Activated CD4-positive, alpha-beta T cell treated with anti-CD3 and anti-CD28 coated beads for 4 hours (primary cell): ENCODE measurements at regions not wholly inside any gene's neighbourhood (a gene's known extent, or its start where the extent isn't known, plus 50 kb on each side); places are given as distances from the start of the nearest gene placed in this dataset.
A peak's percentile ranks its signal among the peaks of the same experiment; 100 is the strongest.

Experiments
- DNase-seq, 2 donors: peaks; one replicate each; pipeline ENCODE4 v3.0.0-alpha.2; 2020

DNA sequence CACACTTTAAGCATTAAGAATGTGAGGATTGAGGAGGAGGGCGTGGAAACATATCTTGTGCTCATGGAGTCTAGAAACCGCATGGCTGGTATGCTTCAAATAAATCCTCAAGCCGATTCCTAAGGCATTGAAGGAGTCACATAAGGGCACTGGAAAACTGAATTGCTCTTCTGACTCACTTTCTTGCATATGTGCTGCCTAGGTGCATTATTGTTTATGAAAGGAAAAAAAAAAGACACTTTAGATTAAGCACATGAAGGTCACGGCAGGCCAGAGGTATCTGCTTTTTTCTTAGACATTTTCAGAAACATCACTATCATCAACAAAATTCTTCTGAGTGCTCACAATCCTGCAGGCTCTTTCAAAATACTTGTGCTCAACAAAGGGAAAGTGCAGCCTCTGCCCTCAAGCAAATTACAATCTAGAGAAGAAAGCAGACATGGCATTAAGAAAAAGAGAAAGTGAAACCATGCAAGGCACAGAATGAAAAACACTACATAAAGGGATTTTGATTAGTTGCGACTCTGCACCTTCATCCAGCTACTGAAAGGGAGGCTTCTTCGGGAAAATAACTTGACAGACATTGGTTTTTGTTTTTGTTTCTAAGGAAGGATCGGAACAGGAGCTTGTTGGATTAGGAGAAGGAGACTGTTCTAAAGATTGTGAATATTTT lies 2117.6 kb downstream of the MAT2B start:
- no peak for DNase-seq

DNA sequence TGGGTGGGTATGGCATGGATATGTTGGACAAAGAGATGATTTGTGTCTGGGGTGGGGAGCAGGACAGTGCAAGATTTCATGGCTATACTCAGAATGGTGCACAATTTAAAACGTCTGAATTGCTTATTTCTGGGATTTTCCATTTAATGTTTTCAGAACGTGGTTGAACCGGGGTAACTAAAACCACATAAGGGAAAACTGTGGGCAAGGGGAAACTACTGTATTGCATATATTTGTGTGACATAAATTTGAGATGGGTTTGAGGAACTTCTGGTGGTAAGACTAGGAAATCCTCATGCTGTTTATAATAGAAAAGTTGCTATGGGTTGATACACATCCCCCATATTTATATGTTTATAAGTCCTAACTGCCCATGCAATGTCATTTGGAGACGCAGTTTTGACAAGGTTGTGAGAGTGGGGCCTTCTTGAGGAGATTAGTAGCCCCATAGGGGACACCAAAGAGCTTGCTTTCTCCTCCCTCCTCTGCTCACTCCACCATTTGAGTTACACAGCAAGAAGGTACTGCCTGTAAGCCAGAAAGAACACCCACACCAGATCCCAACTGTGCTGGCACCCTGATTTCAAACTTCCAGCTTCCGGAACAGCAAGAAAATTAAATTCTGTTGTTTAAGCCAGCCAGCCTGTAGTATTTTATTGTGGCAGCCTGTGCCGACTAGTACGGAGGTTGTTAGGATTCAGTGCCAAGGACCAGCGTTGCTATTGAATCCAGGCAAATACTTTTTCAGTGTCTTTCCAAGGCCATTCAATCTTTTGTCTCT lies 2118.9 kb downstream of the MAT2B start:
- no peak for DNase-seq

DNA sequence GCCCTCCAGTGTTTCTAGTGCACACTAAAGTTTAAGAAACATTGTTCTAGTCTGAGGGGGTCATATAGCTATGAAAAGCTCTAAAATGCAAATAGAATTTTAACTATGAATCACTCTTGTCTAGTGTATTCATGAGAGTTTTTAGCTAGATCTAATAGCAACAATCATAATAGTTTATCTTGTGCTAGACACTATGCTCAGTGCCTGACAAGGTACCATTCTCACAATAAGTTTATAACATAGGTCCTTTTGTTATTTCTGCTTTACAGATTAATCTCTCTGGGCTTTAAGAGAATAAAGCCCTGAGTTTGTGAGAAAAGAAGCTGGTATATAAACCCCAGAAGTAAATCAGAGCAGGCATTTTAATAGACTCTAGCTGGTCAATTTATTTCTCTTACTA lies 2120.7 kb downstream of the MAT2B start:
- no peak for DNase-seq

DNA sequence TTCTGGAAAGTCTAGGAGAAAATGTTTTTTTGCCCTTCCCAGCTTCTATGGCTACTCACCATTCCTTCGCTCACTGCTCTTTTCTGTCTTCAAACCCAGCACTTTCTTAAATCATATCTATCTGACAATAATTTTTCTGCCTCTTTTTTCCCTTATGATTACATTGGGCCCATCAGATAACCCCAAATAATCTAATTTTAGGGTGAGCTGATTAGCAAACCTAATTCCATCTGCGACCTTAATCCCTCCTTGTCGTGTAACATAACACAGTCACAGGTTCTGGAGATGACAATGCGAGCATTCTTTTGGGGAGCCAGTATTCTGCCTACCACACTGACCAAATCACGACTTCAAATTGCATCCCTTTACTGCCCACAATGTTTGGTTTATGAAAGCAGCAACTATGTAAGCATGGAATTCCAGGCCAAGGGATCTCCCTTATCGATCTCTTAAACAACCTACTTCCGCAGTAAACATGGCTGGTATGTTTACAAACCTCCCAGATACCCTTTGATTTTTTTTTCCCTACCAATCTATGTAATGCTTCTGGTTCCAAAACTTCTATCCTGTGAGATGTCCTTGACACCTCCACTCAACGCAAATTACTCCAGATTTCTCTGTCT lies 2122.2 kb downstream of the MAT2B start:
- DNase-seq: no peak

DNA sequence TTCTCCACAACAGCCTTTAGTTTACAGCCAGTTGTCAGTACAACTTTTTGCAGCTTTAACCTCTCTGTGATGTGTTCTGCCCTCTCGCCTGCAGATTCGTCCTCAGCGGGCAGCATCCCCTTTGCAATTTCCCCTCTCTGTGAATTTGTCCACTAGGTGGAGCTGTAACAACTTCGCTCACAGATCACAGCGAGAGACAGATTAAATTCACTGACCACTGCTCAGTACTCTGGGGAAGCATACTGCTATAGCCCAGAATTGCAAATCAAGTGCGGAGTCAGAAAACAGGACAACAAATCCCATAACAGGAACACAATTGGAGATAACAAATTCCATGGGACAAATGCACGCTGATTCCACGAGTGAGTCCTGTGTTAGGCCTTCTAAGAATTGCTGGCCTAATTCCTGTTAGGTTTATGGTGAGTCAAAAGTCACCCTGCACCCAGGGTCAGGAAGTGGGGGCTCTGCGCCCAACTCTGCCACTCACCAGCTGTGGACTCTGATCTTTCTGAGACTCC lies 2124.9 kb downstream of the MAT2B start:
- DNase-seq: peak in 1 of 2 donors; percentile 0

DNA sequence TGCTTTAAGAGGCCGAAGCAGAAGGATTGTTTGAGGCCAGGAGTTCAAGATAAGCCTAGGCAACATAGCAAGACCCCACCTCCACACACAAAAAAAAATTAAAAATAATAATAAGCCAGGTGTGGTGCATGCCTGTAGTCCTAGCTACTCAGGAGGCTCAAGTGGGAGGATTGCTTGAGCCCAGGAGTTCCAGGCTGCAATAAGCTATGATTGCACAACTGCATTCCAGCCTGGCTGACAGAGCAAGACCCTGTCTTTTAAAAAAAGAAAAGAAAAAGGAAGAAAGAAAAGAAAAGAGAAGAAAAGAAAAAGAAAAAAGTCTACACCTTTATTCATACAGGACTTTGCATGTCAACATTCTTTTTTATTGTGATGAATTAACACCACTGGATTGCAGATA lies 2125.8 kb downstream of the MAT2B start:
- no peak for DNase-seq

DNA sequence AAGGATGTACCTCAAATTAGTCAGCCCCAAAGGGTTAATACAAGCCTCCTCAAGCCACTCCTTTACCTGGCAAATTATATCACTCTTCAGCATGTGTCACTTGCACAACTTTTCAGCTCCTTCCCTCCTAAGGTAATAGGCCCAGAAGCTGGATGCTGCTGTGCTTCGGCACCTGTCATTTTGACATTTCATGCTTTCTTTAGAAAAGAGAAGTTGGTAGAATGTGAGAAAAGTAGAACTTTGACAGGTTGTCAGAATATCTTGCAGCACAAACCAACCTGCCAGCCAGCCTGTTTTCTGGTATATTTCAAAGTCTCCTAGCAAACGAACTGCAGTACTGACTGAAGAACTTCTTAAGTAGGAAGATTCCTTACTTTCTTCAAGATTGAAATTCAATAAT lies 2136.9 kb downstream of the MAT2B start:
- no peak for DNase-seq

DNA sequence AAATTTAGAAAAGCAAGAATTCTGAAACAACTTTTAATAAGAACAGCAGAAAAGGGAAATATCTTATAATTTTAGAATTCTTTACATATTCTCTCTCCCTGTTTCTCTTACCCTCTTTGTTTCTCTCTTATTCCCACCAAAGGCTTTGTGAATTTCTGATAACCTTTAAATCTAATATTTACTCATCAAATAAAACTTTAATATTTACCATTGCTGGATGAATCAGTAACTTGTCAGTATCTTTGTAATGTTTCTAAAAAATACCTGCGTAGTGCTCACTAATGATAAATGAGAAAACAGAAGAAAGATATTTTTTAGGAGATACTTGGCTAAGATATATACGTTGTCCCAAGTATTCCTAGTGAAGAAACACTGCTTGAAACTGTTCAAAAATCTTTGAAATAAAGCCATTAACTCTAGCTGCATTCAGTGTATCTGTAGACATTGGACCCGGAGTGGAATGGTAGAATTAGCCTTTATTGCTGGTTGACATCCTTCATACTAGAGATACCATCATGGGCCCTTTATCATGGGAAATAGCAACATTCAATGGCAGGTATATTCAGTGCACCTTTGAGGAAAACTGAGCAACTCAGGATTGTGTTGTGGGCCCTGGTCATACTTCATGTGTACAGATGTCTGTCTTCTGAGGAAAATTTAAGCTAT lies 2160.4 kb downstream of the MAT2B start:
- DNase-seq: no peak

DNA sequence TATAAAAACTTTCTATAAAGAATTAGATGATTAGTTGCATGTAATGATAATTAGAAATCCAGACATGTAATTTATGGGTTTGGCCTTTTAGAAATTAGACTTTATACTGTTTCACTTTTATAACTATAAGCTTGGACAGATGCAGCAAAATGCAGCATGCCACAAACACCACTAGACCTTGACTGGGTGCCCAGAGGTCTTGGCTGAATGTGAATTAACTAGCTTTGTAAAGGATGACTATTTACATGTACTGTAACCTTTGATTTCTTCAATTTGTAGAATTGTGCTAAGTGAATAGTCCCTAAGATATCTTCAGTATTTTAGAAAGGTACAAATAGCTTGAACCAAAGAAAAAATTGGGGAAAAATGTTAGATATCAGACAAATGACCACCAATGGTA lies 2168.1 kb downstream of the MAT2B start:
- no peak for DNase-seq

DNA sequence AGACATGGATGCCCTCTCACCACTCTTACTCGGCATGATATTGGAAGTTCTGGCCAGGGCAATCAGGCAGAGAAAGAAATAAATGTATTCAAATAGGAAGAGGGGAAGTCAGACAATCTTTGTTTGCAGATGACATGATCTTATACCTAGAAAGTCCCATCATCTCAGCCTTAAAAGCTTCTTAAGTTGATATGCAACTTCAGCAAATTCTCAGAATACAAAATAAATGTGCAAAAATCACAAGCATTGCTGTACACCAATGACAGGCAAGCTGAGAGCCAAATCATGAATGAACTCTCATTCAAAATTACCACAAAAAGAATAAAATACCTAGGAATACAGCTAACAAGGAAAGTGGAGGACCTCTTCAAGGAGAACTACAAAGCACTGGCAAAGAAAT lies 2190.4 kb downstream of the MAT2B start:
- DNase-seq: no peak

DNA sequence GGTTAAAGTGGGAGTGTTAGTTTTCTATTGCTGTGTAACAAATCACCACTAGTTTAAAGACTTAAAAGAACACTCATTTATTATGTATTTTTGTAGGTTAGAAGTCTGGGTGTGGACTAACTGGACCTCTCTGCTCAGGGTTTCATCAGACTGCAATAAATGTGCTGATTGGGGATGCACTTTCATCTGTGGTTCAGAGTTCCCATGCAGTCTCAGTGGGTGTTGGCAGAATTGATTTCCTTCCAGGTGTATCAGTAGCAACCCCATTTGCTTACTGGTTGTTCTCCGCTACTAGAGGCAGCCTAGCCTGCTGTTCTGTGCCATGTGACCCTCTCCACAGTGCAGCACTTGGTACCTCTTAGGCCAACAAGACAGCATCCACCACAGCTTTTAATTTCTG lies 2200.5 kb downstream of the MAT2B start:
- no peak for DNase-seq

DNA sequence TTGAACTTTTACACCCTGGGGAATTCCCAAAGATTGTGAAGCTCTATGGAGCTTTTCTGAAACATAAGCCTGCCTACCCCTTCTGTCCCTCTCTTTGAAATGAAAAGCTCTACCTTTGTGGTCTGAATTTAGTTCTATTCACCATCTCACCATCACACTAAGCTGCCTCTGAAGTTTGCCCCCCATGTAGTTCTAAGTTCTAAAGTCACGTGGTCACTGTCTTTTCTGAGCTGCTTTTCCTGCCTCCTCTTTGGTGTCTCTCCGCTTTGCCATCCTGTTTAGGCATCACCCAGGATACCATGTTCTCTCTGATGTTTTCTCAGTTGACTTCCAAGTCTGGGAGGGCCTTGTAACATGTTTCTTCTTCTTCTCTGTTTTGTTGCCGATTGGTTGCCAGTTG lies 2206.6 kb downstream of the MAT2B start:
- no peak for DNase-seq

DNA sequence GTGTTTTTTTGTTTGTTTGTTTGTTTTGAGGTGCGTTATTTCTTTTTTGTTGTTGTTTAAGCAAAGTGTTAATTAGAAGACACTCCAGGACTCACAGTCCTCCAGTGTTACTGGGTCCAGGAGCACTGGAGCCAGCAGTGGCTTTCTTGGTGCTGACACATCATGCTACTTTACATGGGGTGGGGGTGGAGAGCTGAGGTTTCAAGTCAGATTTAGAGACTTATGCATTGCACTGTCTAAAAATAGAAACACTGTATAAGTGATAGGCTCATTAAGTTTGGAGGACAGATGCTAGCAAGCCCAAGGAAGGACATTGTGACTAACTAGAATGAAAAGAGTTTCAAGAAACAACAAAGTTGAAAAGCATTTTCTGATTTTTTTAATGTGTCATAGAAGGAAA lies 2209.2 kb downstream of the MAT2B start:
- no peak for DNase-seq

DNA sequence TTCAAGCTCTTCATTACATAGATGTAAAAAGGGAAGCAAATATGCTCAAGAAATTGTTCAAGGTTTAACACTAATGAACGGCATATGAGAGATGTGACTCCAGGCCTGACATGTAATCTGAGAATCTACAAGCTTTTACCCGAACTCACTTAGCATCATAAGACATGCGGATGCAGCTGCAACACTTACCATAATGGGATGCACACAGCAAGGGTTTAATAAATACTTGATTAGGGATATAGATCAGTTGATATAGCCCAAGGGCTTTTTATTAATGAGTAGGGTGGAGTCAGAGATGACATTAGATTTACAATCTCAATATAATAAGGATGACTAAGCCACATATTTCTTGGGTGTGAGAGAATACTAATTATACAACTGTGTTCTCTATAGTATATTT lies 2215.5 kb downstream of the MAT2B start:
- no peak for DNase-seq

DNA sequence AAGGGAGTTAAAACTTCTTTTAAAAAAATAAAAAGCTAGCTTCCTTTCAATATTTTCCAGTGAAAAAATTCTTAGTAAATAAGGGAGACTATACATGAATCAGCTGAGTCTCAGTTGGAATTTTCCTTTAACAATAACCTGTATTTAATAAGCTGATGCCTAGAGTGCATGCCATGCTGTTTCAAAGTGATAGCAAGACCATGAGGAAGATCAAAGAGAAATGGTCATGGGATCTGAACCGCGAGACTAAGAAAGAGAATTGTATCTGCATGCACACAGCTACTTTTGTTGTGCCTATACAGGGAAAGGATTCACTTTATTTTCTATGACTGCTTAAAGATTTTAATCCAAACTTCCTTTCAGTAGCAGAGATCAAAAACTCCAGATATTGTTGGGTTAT lies 2217.0 kb downstream of the MAT2B start:
- no peak for DNase-seq

DNA sequence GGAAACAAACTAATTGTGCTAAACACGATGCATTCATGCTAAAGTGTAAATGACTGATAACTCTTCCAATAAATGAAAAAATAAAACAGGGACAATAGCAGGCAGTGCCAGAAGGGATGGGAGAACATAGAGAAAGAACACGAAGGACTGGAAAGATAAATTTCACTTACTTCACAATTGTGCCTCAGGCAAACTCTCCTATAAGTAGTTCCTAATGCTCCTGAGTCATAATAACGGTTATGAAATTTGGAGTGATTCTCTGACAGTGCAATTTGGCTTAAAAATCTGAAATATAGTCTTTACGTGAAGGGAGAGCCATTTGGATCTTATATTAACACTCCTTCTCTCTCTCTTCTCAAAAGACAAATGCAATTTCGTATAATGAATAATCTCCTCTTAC lies 2218.5 kb downstream of the MAT2B start:
- no peak for DNase-seq

DNA sequence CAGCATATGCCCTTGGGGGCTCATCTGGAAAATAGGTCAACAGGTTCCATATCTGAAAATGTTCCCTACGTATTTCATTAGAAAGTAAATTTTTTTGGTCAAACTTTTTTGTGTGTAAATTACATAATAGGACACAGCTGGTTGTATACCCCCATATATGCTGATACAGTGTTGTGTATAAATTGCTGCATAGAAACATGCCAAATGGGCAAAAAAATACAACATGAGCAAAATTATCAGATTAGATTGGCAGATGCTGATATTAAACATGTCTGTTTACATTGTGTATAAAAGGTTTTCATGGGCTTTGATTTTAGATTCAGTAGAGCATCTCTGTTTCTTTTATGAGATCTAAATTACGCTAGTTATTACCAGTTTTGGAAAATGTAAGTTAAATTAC lies 2223.0 kb downstream of the MAT2B start:
- DNase-seq: no peak

DNA sequence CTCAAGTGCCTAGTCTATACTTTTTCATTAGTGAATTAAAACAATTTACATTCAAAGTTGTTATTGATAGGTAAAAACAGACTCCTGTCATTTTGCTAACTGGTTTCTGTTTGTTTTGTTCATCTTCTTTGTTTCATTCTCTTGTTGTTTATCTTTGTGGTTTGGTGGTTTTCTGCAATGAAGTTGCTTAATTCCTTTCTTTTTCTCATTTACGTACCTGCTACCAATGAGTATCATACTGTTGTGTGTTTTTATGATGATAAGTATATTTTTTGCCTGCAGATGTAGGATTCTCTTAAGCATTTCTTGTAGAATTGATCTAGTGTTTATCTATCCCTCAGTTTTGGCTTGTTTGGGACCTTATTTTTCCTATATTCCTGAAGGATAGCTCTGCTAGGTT lies 2230.0 kb downstream of the MAT2B start:
- no peak for DNase-seq

DNA sequence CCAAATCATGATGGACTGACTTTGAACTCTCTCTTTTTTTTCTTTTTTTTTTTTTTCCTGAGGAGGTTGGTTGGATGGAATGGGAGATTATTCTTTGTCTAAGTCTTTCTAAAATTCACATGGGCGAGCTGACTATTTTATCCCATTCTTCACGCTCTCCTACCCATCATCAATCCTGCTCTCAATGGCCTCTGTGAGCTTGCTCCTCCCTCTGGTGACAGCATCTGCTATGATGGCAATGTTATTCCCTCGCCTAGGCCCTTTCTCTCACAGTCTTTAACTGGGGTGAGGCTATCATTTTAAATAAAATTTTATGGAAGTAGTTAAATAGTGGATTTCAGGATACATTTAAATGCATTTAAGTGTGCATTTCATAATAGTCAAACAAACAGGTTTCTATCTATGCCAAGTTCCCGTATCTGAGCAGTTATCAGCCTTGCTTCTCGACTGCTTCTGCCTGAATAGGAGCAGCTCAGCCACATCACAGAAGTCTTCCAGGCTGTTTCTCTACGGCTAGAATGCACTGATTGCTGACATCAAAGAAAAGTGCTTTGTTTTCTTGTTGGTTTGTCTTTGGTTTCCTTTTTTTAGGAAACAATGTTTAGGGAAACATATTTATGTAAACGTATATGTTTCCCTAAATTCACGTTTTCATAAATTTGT lies 2233.8 kb downstream of the MAT2B start:
- DNase-seq: no peak

DNA sequence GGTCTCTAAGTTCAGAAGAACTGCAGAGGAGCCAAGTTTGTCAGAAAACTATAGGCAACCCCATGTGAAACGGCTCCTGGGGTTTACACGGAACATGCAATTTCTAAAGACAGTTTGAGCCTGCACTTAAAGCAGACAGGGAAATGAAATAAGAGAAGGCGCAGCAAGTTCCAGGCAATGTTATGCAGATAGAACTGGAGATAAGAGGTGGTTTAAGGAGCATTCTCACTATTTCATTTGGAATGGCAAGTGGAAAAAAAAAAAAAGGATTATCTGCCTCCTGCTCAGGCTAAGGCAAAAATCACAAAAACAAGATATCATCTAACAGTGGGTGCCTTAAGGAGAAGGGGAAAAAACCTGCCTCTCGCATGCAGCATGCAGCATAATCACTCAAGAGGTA lies 2252.4 kb downstream of the MAT2B start:
- DNase-seq: no peak

DNA sequence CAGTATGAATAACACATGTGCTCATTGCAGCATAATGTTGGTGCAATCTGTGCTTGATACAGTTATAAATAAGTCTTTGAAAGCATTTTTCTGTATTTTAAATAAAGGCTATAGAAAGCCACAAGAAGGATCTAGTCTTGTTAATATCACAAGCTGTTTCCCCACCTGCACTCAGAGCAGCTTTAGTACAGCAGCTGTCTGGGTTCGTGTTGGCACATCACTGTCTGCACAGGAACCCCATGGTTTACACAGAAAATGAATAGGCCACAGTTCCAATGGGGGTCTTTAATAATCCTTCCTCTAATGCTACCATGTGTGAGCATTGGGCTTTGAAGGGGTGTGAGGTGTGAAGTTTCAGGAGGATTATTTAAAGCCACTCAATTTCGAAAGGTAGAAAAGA lies 2269.7 kb downstream of the MAT2B start:
- no peak for DNase-seq

DNA sequence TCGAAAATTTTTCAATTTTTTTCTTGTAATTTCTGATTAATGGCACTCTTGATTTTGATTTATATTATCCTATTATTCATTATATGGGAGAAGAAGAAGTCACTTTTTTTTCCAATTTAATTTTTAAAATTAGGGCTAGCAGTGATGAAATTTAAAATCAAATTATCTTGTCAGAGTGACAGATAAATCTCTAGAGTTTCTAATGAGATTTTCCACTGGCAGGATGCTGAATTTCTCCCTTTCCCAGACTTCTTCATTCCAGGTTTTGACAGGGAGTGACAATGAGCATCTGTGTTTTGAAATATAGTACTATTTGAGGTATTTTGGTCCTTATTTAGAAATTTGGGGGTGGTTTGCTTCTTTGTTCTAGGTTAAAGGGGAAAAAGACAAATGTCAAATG lies 2274.1 kb downstream of the MAT2B start:
- no peak for DNase-seq

DNA sequence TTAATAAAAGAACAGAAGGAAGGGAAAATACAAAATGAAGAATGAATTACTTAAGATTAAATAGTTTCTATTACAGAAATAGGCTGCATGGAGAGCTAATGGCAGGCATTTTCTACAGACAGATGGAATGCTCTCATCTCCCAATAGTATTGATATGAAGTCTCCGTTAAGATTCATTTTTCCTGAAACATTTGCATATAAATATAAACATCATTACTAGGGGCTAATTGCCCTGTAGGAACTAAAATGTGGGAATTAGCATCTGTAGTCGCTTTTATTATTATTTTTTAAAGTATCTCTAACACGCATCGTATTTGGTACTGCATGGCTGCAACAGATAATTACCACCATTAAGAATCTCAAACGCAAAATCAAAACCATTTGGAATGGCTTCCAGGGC lies 2275.5 kb downstream of the MAT2B start:
- no peak for DNase-seq
